ENCODE measurements at regions not wholly inside any gene's neighbourhood (a gene's known extent, or its start where the extent isn't known, plus 50 kb on each side); places are given as distances from the start of the nearest gene placed in this dataset.

GRCh38 chr15:46894644-46895043, 822.7 kb upstream of the SEMA6D start:
- TF ChIP-seq CTCF (IDR thresholded peaks at IDR 0.05) (no peak), REST (IDR thresholded peaks at IDR 0.05; ENCODE audit: insufficient read depth in 1 of 2, low read depth in 2 of 2, low read length in 1 of 2) (no peak)
